Karpas-422 (cell line): ENCODE measurements at regions not wholly inside any gene's neighbourhood (a gene's known extent, or its start where the extent isn't known, plus 50 kb on each side); places are given as distances from the start of the nearest gene placed in this dataset.
"Not testable (repeated sequence)": the region's sequence is repeated elsewhere in the genome, so short reads cannot be mapped to it uniquely, and the experiment has no call there.

ENCODE experiments used
- DNase-seq: peaks from one replicate; pipeline ENCODE4 v3.0.0-alpha.2; 2015
- H2AFZ ChIP-seq: fragments of 200-600 bp; sonication (generic); 2 replicates; pipeline ENCODE4 v1.6.1; 2014; ENCODE audit warnings: antibody characterized with exemption, low read length, mixed read lengths
- H3K27ac ChIP-seq: fragments of 200-600 bp; sonication (generic); 2 replicates; pipeline ENCODE4 v1.5.1; 2014; ENCODE audit warnings: mild to moderate bottlenecking, low read length, moderate library complexity
- H3K27me3 ChIP-seq: fragments of 200-600 bp; sonication (generic); 2 replicates; pipeline ENCODE4 v1.6.1; 2014; ENCODE audit warnings: low read length, mixed read lengths
- H3K36me3 ChIP-seq: fragments of 200-600 bp; sonication (generic); 2 replicates; pipeline ENCODE4 v1.6.1; 2014; ENCODE audit warnings: low read length, mixed read lengths; ENCODE audit not compliant: insufficient read depth
- H3K4me1 ChIP-seq: fragments of 200-600 bp; sonication (generic); 2 replicates; pipeline ENCODE4 v1.6.1; 2014; ENCODE audit warnings: mild to moderate bottlenecking, low read length, mixed read lengths
- H3K4me2 ChIP-seq: fragments of 200-600 bp; sonication (generic); 2 replicates; pipeline ENCODE4 v1.6.1; 2014; ENCODE audit warnings: low read length, low read depth, mild to moderate bottlenecking; ENCODE audit not compliant: poor library complexity, severe bottlenecking
- H3K4me3 ChIP-seq: fragments of 200-600 bp; sonication (generic); 2 replicates; pipeline ENCODE4 v1.5.1; 2014; ENCODE audit warnings: mild to moderate bottlenecking, antibody characterized with exemption, low read length, mixed read lengths
- H3K79me2 ChIP-seq: fragments of 200-600 bp; sonication (generic); 2 replicates; pipeline ENCODE4 v1.6.1; 2014; ENCODE audit warnings: mild to moderate bottlenecking, low read length, mixed read lengths
- H3K9ac ChIP-seq: fragments of 200-600 bp; sonication (generic); 2 replicates; pipeline ENCODE4 v1.6.0; 2014; ENCODE audit warnings: low read length
- H3K9me2 ChIP-seq: fragments of 200-600 bp; sonication (generic), shearing (Covaris generic); replicated peaks from 2 replicates; pipeline ENCODE4 v1.6.0; 2014; ENCODE audit warnings: mild to moderate bottlenecking, low read length, moderate library complexity; ENCODE audit not compliant: insufficient read depth
- H3K9me3 ChIP-seq: fragments of 300-700, 200-600 bp; sonication (generic); 2 replicates; pipeline ENCODE4 v1.6.1; 2014; ENCODE audit warnings: low read length, mixed read lengths
- H4K20me1 ChIP-seq: fragments of 200-600 bp; sonication (generic); 2 replicates; pipeline ENCODE4 v1.6.1; 2014; ENCODE audit warnings: mild to moderate bottlenecking, antibody characterized with exemption, low read length, low read depth; ENCODE audit not compliant: insufficient read depth

- Histone ChIP-seq H3K4me3 (no peak overlapping the region), H3K27ac (no peak overlapping the region), H3K36me3 (no peaks in the 10 kb centered on the region), H3K4me2 (no peak overlapping the region), H3K9me2 (no peaks in the 10 kb centered on the region), H3K79me2 (no peaks in the 10 kb centered on the region), H4K20me1 (no peaks in the 10 kb centered on the region), H3K4me1 (no peaks in the 10 kb centered on the region), H3K27me3 (peaks cover 2% of the 10 kb centered on the region; the same call in 1 of the 2 replicates), H3K9me3 (no peaks in the 10 kb centered on the region), H3K9ac (no peak overlapping the region), H2AFZ (no peak overlapping the region)
- DNase-seq: no peak
Measured at GRCh38 chr3:139135657-139136056, 91.0 kb upstream of the PRR23C start.

- DNase-seq: no peak
- Histone ChIP-seq H3K79me2 (no peaks in the 10 kb centered on the region), H4K20me1 (no peaks in the 10 kb centered on the region), H3K9me2 (no peaks in the 10 kb centered on the region), H3K4me2 (no peak overlapping the region), H3K36me3 (no peaks in the 10 kb centered on the region), H3K9me3 (no peaks in the 10 kb centered on the region), H3K27me3 (peaks cover 2% of the 10 kb centered on the region; the same call in 1 of the 2 replicates), H3K4me1 (no peaks in the 10 kb centered on the region), H3K9ac (no peak overlapping the region), H2AFZ (no peak overlapping the region), H3K4me3 (no peak overlapping the region), H3K27ac (no peak overlapping the region)
Measured at GRCh38 chr3:139136469-139137202, 91.9 kb upstream of the PRR23C start.

GRCh38 chr3:139140553-139140952 lies 95.9 kb upstream of the PRR23C start:
- Histone ChIP-seq H3K4me2 (no peak overlapping the region), H3K27ac (no peak overlapping the region), H3K9ac (no peak overlapping the region), H3K9me2 (no peaks in the 10 kb centered on the region), H2AFZ (no peak overlapping the region), H4K20me1 (no peaks in the 10 kb centered on the region), H3K27me3 (no peaks in the 10 kb centered on the region), H3K4me3 (no peak overlapping the region), H3K36me3 (no peaks in the 10 kb centered on the region), H3K9me3 (no peaks in the 10 kb centered on the region), H3K79me2 (no peaks in the 10 kb centered on the region), H3K4me1 (no peaks in the 10 kb centered on the region)
- no peak for DNase-seq

- not testable (repeated sequence) for H3K4me2 ChIP-seq, H3K9ac ChIP-seq, H3K27me3 ChIP-seq, H3K36me3 ChIP-seq, H4K20me1 ChIP-seq, H3K27ac ChIP-seq, DNase-seq, H3K79me2 ChIP-seq, H2AFZ ChIP-seq, H3K9me2 ChIP-seq, H3K4me3 ChIP-seq, H3K9me3 ChIP-seq, H3K4me1 ChIP-seq
Measured at GRCh38 chr3:139145980-139146379, 101.3 kb upstream of the PRR23C start.

- H3K36me3 ChIP-seq: no peaks in the 10 kb centered on the region
Measured at GRCh38 chr3:139151530-139151929, 106.8 kb upstream of the PRR23C start.

GRCh38 chr3:139153434-139153833 lies 108.7 kb upstream of the PRR23C start:
- not testable (repeated sequence) for H3K4me3 ChIP-seq, H3K4me2 ChIP-seq, H3K4me1 ChIP-seq, H3K27me3 ChIP-seq, DNase-seq, H3K9me2 ChIP-seq, H3K9ac ChIP-seq, H3K27ac ChIP-seq, H3K79me2 ChIP-seq, H4K20me1 ChIP-seq, H2AFZ ChIP-seq, H3K9me3 ChIP-seq, H3K36me3 ChIP-seq

More at GRCh38 chr3:139151530-139151929, 106.8 kb upstream of the PRR23C start:
- Histone ChIP-seq H3K9me3 (no peaks in the 10 kb centered on the region), H4K20me1 (no peaks in the 10 kb centered on the region), H3K9me2 (no peaks in the 10 kb centered on the region), H3K4me3 (no peak overlapping the region), H3K79me2 (no peaks in the 10 kb centered on the region), H2AFZ (no peak overlapping the region), H3K4me1 (no peaks in the 10 kb centered on the region), H3K9ac (no peak overlapping the region), H3K4me2 (no peak overlapping the region), H3K27me3 (no peaks in the 10 kb centered on the region), H3K27ac (no peak overlapping the region)
- DNase-seq: no peak

- Histone ChIP-seq H2AFZ (no peak overlapping the region), H3K4me2 (no peak overlapping the region), H3K27ac (no peak overlapping the region), H3K9me3 (no peaks in the 10 kb centered on the region), H3K4me1 (no peaks in the 10 kb centered on the region), H3K27me3 (no peaks in the 10 kb centered on the region), H3K4me3 (no peak overlapping the region), H3K36me3 (no peaks in the 10 kb centered on the region), H3K9me2 (no peaks in the 10 kb centered on the region), H3K79me2 (no peaks in the 10 kb centered on the region), H4K20me1 (no peaks in the 10 kb centered on the region), H3K9ac (no peak overlapping the region)
- no peak for DNase-seq
Measured at GRCh38 chr3:139157161-139157932, 112.7 kb upstream of the PRR23C start.

GRCh38 chr3:139159356-139159755 lies 114.7 kb upstream of the PRR23C start:
- no peak overlapping the region for H3K27ac ChIP-seq
- H3K36me3 ChIP-seq: no peaks in the 10 kb centered on the region
- no peak overlapping the region for H3K4me2 ChIP-seq
- H3K4me3 ChIP-seq: no peak overlapping the region
- no peaks in the 10 kb centered on the region for H3K27me3 ChIP-seq
- no peak overlapping the region for H2AFZ ChIP-seq
- no peaks in the 10 kb centered on the region for H3K4me1 ChIP-seq
- no peaks in the 10 kb centered on the region for H4K20me1 ChIP-seq
- H3K9me3 ChIP-seq: no peaks in the 10 kb centered on the region
- H3K79me2 ChIP-seq: no peaks in the 10 kb centered on the region
- DNase-seq: no peak
- H3K9me2 ChIP-seq: no peaks in the 10 kb centered on the region
- no peak overlapping the region for H3K9ac ChIP-seq
